HAP-1 (cell line): ENCODE measurements at regions not wholly inside any gene's neighbourhood (a gene's known extent, or its start where the extent isn't known, plus 50 kb on each side); places are given as distances from the start of the nearest gene placed in this dataset.
"Not testable (repeated sequence)": the region's sequence is repeated elsewhere in the genome, so short reads cannot be mapped to it uniquely, and the experiment has no call there.

Experiments used
- DNase-seq, 2 experiments: peaks; one replicate each; pipeline ENCODE4 v3.0.0-alpha.2; 2016 to 2020; ENCODE audit warnings: low spot score in 2 of 2
- H3K27me3 ChIP-seq: fragments of 250-450 bp; sonication (Bioruptor Pico); 2 replicates; pipeline ENCODE4 v1.5.1; 2020; ENCODE audit warnings: low read depth, mild to moderate bottlenecking, moderate library complexity
- H3K36me3 ChIP-seq: fragments of 250-450 bp; sonication (Bioruptor Pico); replicated peaks from 2 replicates; pipeline ENCODE4 v1.5.1; 2020; ENCODE audit warnings: mild to moderate bottlenecking
- H3K4me1 ChIP-seq: fragments of 250-450 bp; sonication (Bioruptor Pico); 2 replicates; pipeline ENCODE4 v1.5.1; 2020; ENCODE audit warnings: mild to moderate bottlenecking
- H3K4me3 ChIP-seq: fragments of 250-450 bp; sonication (Bioruptor Pico); 2 replicates; pipeline ENCODE4 v1.5.1; 2020; ENCODE audit warnings: mild to moderate bottlenecking, moderate library complexity
- H3K9me3 ChIP-seq: fragments of 250-450 bp; sonication (Bioruptor Pico); 2 replicates; pipeline ENCODE4 v1.5.1; 2020; ENCODE audit warnings: mild to moderate bottlenecking, moderate library complexity
- in situ Hi-C: fragments of 300-500 bp; cut with MboI; formaldehyde crosslinking; loops from 3 replicates; pipeline ENCODE4 v1.14.3; 2020; ENCODE audit warnings: low sequenced_read_pairs, inconsistent platforms, mixed read lengths

- DNase-seq, H3K27me3 ChIP-seq, H3K9me3 ChIP-seq, in situ Hi-C loops, H3K36me3 ChIP-seq, H3K4me1 ChIP-seq, H3K4me3 ChIP-seq: not testable (repeated sequence)
Observed at GRCh38 chr2:186427017-186427350, 59.1 kb upstream of the ZC3H15 start.

- Histone ChIP-seq H3K4me1 (no peaks in the 10 kb centered on the region), H3K4me3 (no peak overlapping the region), H3K9me3 (no peaks in the 10 kb centered on the region), H3K27me3 (no peaks in the 10 kb centered on the region), H3K36me3 (no peaks in the 10 kb centered on the region)
- in situ Hi-C loops = no loop called here
- DNase-seq = no peak
Observed at GRCh38 chr2:186427970-186428369, 58.1 kb upstream of the ZC3H15 start.

- no peak for DNase-seq
- no peaks in the 10 kb centered on the region for H3K4me1 ChIP-seq
- no peaks in the 10 kb centered on the region for H3K36me3 ChIP-seq
- in situ Hi-C loops = no loop called here
- H3K9me3 ChIP-seq = no peaks in the 10 kb centered on the region
- H3K4me3 ChIP-seq = no peak overlapping the region
- no peaks in the 10 kb centered on the region for H3K27me3 ChIP-seq
Observed at GRCh38 chr2:186429104-186429503, 57.0 kb upstream of the ZC3H15 start.

GRCh38 chr2:186431306-186431705 is 54.8 kb upstream of the ZC3H15 start:
- Histone ChIP-seq H3K4me3 (no peak overlapping the region), H3K9me3 (no peaks in the 10 kb centered on the region), H3K4me1 (no peaks in the 10 kb centered on the region), H3K27me3 (no peaks in the 10 kb centered on the region), H3K36me3 (no peaks in the 10 kb centered on the region)
- in situ Hi-C loops = no loop called here
- no peak for DNase-seq

GRCh38 chr2:186433040-186433439 is 53.0 kb upstream of the ZC3H15 start:
- H3K9me3 ChIP-seq = 0 out of 2 replicates have a peak, but pooled peaks cover 5% of the 10 kb centered on the region
- no peak for DNase-seq
- in situ Hi-C loops = no loop called here
- H3K36me3 ChIP-seq = no peaks in the 10 kb centered on the region
- H3K4me1 ChIP-seq = no peaks in the 10 kb centered on the region
- H3K4me3 ChIP-seq = no peak overlapping the region
- no peaks in the 10 kb centered on the region for H3K27me3 ChIP-seq

GRCh38 chr2:186433777-186434432 is 52.2 kb upstream of the ZC3H15 start:
- no peaks in the 10 kb centered on the region for H3K27me3 ChIP-seq
- peaks cover 8% of the 10 kb centered on the region; the same call in 1 of the 2 replicates for H3K9me3 ChIP-seq
- H3K4me3 ChIP-seq = no peak overlapping the region
- in situ Hi-C loops = no loop called here
- H3K36me3 ChIP-seq = no peaks in the 10 kb centered on the region
- no peak for DNase-seq
- no peaks in the 10 kb centered on the region for H3K4me1 ChIP-seq
